Ishikawa (cell line): ENCODE measurements at regions not wholly inside any gene's neighbourhood (a gene's known extent, or its start where the extent isn't known, plus 50 kb on each side); places are given as distances from the start of the nearest gene placed in this dataset.

Experiments used
- CEBPB ChIP-seq: IDR thresholded peaks from 2 replicates; pipeline ENCODE4 v1.6.1; 2012
- CREB1 ChIP-seq: IDR thresholded peaks from 2 replicates; pipeline ENCODE4 v1.6.1; 2012; ENCODE audit warnings: low read depth
- EGR1 ChIP-seq: IDR thresholded peaks from 2 replicates; pipeline ENCODE4 v1.6.1; 2012
- EP300 ChIP-seq: IDR thresholded peaks from 2 replicates; pipeline ENCODE4 v1.6.1; 2012; ENCODE audit warnings: borderline replicate concordance
- FOXM1 ChIP-seq: IDR thresholded peaks from 2 replicates; pipeline ENCODE4 v1.6.1; 2012; ENCODE audit warnings: low read depth, borderline replicate concordance
- NFIC ChIP-seq: IDR thresholded peaks from 2 replicates; pipeline ENCODE4 v1.6.1; 2012
- RAD21 ChIP-seq: IDR thresholded peaks from 2 replicates; pipeline ENCODE4 v1.6.1; 2012; ENCODE audit warnings: low read depth
- TAF1 ChIP-seq: IDR thresholded peaks from 2 replicates; pipeline ENCODE4 v1.6.1; 2012; ENCODE audit warnings: low read depth, mild to moderate bottlenecking
- TCF12 ChIP-seq: IDR thresholded peaks from 2 replicates; pipeline ENCODE4 v1.6.1; 2012; ENCODE audit warnings: low read depth
- TEAD4 ChIP-seq: IDR thresholded peaks from 2 replicates; pipeline ENCODE4 v1.6.1; 2012
- USF1 ChIP-seq: IDR thresholded peaks from 2 replicates; pipeline ENCODE4 v1.6.1; 2012
- YY1 ChIP-seq: IDR thresholded peaks from 2 replicates; pipeline ENCODE4 v1.6.1; 2012; ENCODE audit warnings: low read depth
- ZBTB7A ChIP-seq: IDR thresholded peaks from 2 replicates; pipeline ENCODE4 v1.6.1; 2012; ENCODE audit warnings: low read depth
- TF ChIP-seq, protein P1 (sequence below): IDR thresholded peaks from 2 replicates; pipeline ENCODE4 v1.6.1; 2012; ENCODE audit warnings: low read depth, mild to moderate bottlenecking
- TF ChIP-seq, protein P2 (sequence below): IDR thresholded peaks from 2 replicates; pipeline ENCODE4 v1.6.1; 2012

DNA sequence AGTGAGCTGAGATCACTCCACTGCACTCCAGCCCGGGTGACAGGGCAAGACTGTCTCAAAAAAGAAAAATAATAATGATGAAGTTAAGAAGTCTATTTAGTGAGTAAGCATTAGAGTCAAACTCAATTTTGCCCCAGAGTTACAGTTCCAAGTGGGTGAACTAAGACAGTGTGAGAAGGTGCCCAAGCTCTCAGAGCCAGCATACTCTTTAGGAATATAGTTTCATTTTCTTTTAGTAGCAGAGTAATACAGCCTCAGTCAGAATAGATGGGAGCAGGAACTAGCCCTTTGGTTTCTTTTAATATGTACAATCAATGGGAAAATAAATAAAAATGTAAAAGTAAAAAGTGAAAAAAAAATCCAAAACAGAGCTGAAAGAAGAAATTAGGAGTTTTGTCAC lies 87.0 kb upstream of the ADGRF1 start:
- no peak for TF ChIP-seq EGR1

DNA sequence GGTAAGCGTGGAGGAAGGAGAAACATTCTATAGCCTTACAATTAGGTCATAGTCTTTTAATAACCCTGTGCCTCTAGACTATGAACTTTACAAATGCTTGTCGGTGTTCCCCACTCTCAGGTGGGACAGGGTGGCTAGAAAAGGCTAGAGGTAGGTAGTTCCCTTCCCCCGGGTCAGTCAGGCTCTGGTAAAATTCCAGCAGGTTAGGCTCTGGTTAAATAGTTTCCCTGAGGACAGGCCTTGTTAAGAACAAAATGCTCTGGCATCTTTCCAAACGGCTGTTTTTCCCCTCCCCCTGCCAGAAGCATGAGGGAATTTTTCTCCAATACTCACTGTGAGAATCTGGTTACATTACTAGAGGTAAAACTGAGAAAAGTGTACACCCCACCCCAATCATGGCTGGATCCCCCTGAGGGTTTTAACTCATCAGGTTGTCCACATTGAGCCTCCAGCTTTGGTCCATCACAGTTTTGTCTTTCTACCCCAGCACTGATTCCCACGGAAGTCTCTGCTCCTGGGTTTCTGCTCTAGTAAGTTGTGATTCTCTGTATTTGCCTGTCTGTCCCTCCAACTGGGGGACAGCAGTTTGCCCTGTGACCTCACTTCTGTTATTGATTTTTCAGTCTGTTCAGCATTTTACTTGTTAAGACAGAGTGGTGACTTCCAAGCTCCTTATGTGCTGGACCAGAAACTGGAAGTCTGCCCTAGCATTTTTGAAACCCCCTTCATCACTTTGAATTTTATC lies 84.7 kb upstream of the ADGRF1 start:
- peak; percentile 89 for TF ChIP-seq NFIC
- TF ChIP-seq TCF12, result no peak
- TF ChIP-seq, protein P1, sequence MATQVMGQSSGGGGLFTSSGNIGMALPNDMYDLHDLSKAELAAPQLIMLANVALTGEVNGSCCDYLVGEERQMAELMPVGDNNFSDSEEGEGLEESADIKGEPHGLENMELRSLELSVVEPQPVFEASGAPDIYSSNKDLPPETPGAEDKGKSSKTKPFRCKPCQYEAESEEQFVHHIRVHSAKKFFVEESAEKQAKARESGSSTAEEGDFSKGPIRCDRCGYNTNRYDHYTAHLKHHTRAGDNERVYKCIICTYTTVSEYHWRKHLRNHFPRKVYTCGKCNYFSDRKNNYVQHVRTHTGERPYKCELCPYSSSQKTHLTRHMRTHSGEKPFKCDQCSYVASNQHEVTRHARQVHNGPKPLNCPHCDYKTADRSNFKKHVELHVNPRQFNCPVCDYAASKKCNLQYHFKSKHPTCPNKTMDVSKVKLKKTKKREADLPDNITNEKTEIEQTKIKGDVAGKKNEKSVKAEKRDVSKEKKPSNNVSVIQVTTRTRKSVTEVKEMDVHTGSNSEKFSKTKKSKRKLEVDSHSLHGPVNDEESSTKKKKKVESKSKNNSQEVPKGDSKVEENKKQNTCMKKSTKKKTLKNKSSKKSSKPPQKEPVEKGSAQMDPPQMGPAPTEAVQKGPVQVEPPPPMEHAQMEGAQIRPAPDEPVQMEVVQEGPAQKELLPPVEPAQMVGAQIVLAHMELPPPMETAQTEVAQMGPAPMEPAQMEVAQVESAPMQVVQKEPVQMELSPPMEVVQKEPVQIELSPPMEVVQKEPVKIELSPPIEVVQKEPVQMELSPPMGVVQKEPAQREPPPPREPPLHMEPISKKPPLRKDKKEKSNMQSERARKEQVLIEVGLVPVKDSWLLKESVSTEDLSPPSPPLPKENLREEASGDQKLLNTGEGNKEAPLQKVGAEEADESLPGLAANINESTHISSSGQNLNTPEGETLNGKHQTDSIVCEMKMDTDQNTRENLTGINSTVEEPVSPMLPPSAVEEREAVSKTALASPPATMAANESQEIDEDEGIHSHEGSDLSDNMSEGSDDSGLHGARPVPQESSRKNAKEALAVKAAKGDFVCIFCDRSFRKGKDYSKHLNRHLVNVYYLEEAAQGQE, result no peak
- no peak for TF ChIP-seq EGR1
- TF ChIP-seq ZBTB7A, result no peak
- TF ChIP-seq USF1, result no peak
- no peak for TF ChIP-seq CEBPB
- peak; percentile 40; the same call in 1 of the 2 replicates for TF ChIP-seq TEAD4

- no peak for TF ChIP-seq TEAD4
These were observed 76.5 kb upstream of the ADGRF1 start for GRCh38 chr6:47118611-47119010.

GRCh38 chr6:47117314-47117713 lies 75.2 kb upstream of the ADGRF1 start:
- TF ChIP-seq FOXM1 (no peak), NFIC (no peak)

- TF ChIP-seq EP300 (no peak), YY1 (no peak), RAD21 (no peak)
- TF ChIP-seq, protein P1, result no peak
These were observed 74.5 kb upstream of the ADGRF1 start for GRCh38 chr6:47116606-47117005.

- TF ChIP-seq, protein P2, sequence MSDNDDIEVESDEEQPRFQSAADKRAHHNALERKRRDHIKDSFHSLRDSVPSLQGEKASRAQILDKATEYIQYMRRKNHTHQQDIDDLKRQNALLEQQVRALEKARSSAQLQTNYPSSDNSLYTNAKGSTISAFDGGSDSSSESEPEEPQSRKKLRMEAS, result no peak
- TF ChIP-seq CEBPB, result no peak
- TF ChIP-seq RAD21, result no peak
- no peak for TF ChIP-seq EP300
These were observed 74.0 kb upstream of the ADGRF1 start for GRCh38 chr6:47116086-47116485.

DNA sequence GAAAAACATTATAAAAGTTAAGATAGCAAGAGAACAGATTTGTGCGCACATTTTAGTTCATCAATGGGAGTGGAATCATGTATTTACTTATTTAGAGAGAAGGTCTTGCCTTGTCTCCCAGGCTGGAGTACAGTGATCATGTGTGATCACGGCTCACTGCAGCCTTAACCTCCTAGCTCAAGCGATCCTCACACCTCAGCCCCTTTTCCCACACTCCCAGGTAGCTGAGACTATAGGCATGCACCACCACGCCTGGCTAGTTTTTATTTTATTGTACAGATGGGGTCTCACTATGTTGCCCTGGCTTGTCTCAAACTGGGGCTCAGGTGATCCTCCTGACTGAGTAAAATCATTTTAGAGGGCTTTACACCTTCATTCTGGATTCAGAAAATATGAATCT lies 72.3 kb upstream of the ADGRF1 start:
- TF ChIP-seq TAF1, result no peak
- no peak for TF ChIP-seq CREB1
- no peak for TF ChIP-seq RAD21
- TF ChIP-seq, protein P2, result no peak
- no peak for TF ChIP-seq USF1
- TF ChIP-seq FOXM1, result no peak
- no peak for TF ChIP-seq NFIC
- no peak for TF ChIP-seq CEBPB
- no peak for TF ChIP-seq EP300
- no peak for TF ChIP-seq ZBTB7A

DNA sequence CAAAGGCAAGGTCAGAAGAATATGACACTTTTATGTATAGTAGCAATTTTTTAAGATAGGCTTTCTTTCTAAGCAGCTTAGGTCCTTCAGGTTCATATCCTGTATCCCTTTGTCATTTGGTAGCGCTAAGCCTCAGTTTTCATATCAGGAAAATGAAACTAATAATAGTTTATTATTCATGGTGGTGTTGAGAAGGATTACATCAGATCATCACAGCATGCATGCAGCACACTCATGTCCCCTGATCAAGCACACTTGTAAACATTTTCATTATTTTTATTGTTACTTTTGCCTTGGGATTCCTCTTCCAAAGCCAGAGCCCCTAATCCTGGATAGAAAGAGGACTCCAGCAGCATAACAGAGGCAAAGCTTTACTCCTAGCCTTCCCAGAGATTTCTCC lies 70.2 kb upstream of the ADGRF1 start:
- TF ChIP-seq, protein P1, result no peak
- TF ChIP-seq TAF1 (no peak), YY1 (no peak), CREB1 (no peak), RAD21 (no peak), FOXM1 (no peak), NFIC (no peak), EP300 (no peak), EGR1 (no peak), TCF12 (no peak), USF1 (no peak), ZBTB7A (no peak), TEAD4 (no peak), CEBPB (no peak)
- TF ChIP-seq, protein P2, result no peak
